HG03135 (cell line): ENCODE measurements at regions not wholly inside any gene's neighbourhood (a gene's known extent, or its start where the extent isn't known, plus 50 kb on each side); places are given as distances from the start of the nearest gene placed in this dataset.
"Not testable (repeated sequence)": the region's sequence is repeated elsewhere in the genome, so short reads cannot be mapped to it uniquely, and the experiment has no call there.

ENCODE experiments used
- ATAC-seq: cut with Tn5 transposase; IDR thresholded peaks from one replicate; pipeline ENCODE4 v1.9.1; 2021; ENCODE audit warnings: mild to moderate bottlenecking, moderate library complexity; ENCODE audit not compliant: unreplicated experiment

DNA sequence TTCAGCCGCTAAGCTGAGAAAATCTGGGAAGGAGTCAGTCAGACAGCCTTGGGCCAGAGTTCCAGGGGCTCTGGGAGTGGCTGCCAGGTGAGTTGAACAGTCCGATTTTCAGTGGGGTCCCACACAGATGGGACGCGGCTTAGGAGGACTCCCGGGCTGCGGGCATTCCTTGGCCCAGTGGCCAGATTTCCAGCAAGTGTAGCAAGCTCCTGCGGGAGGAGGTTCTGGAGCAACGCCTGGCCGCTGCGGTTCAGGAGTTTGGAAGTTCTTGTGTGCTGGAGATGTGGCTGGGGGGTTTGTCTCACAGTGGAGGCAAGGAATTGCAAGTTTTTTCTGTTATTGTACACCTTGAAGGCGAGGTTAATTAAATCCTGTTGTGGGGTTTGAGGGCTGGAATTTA is 1020.1 kb upstream of the MANEA start:
- not testable (repeated sequence) for ATAC-seq

- no peak for ATAC-seq
Observed at GRCh38 chr6:94548201-94548600, 1029.1 kb upstream of the MANEA start.

- no peak for ATAC-seq
Observed at GRCh38 chr6:94535798-94536197, 1041.5 kb upstream of the MANEA start.

GRCh38 chr6:94511502-94512088 is 1065.7 kb upstream of the MANEA start:
- ATAC-seq = no peak

DNA sequence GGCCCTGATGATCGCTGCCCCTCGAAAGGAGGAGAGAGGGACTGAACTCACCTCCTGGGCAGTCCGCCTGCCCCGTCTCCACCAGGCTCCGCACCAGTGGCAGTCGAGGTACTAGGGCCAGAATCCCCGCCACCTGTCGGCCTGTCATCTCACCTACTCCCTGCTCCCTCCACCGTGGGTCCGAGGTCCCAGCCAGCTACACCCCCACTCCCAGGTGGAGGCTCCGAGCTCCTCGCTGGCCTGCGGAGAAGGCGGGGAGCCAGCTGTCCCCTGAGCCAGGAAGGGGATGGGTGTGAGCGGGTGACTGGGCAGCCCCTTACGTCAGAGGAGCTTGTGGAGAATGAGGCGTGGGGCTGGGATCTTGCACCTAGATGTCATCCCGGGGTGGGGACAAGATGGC is 1066.5 kb upstream of the MANEA start:
- ATAC-seq = no peak

- ATAC-seq = no peak
Observed at GRCh38 chr6:94501516-94501915, 1075.8 kb upstream of the MANEA start.

GRCh38 chr6:94498099-94498498 is 1078.7 kb upstream of the EPHA7 start:
- no peak for ATAC-seq

DNA sequence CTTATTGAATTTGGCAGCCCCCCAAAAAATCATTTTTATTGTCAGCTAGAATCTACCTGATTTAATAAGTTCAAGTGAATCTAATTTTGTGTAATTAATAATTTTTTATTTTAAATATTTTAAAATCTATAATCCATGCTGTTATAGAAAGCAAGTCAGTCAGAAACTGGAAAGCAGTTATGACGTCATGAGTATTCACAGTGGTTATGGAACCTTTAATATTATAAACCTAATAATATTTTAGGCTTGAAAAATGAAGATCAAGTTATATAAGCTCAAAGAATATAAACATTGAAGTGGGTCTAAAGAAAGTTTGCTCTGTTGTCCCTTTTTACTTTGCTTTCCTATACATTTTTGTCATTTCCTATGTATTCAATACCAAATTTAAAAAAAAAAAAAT is 1075.1 kb upstream of the EPHA7 start:
- ATAC-seq = no peak

DNA sequence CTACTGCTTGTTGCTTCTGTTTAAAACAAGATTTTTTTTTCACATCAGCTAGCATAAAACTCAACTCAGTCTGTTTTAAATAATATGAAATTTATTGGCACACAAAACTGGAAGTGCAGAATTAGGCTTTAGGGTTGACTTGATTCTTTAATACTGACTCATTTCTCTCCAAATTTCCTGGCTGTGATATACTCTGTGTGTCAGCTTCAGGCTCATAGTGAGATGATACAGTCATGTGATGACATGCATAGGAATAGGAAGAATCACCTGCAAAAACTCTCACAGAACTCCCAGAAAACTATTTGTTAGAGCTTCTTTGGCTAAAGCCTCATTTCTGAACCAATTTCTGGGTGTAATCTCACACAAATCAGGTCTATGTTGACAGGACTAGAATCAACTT is 1068.0 kb upstream of the EPHA7 start:
- no peak for ATAC-seq

DNA sequence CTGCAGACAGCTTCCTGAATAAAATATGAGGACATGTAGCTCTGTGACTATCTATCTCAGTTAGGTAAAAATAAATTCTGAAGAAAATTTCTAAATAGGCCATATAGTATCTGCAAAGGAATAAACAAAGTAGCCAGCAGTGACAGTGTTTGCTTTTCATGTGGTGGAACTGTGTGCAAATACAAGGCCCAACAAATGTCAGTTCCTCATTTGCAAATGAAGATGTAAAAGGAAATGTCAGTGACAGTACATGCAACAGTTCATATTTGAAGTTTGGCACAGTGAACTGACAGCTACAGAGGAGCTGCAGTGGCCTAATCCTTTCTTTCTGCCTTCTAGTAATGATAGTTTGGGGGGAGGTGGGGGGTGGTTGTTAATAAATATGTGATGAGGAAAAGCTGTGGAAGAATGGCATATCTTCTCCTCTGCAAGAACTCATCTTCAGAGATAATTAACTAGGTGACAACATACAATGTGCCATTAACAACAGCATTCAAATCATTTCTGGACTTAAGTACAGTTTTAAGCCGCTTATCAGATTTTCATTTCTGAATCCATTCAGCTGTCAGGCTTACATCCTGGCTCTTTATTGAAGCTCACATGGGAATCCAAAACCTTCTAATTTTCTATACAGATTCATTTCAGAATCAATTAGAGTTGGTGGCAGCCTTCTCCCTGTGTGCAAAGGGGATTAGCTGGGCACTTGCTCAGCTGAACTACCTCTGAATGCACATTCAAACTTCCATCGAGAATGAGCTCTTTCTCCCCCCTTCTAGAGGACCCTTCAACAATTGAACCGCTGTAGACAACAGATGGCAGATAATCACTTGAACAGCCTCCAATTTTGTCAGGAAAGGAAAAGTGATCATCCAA is 1059.0 kb upstream of the EPHA7 start:
- no peak for ATAC-seq

GRCh38 chr6:94468830-94469229 is 1049.5 kb upstream of the EPHA7 start:
- ATAC-seq = no peak

DNA sequence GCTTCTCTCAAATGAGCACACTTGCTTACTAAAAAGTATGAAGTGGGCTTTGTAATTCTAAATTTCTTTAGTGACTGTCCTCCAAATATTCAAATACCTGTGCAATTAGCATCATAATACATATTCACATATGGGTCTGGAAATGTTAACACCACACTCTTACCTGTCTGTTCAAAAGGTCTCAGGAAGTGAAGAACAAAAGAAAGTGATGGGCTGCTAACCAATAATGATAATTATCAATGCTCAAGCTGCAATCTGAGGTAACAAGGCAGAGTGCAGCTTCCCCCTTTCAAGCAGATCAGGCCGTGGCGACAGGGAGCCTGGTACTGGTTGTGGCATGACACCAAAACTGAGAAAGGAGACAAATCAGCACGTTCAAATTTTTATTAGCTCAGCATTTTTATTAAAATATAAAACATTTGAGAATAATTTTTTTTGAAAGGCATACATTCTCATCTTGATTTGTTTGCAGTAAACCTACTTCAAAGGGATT is 1044.7 kb upstream of the EPHA7 start:
- no peak for ATAC-seq

DNA sequence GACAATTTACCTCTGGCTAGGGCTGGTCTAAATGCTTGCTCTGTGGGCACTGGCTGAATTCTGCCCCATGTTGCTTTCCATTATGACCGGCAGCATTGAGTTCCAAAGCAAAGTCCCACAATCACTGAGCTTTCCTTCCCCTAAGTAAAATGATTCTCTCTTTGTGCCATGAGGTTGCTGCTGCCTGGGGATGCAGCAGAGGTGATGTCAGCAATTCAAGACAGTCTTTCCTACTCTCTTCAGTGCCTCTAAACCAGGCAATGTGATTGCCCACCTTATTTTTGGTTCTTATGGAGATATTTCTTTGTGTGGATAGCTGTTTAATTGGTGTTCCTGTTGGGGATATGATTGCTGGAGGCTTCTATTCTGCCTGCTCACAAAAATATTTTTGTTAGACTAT is 1043.9 kb upstream of the EPHA7 start:
- ATAC-seq = no peak

DNA sequence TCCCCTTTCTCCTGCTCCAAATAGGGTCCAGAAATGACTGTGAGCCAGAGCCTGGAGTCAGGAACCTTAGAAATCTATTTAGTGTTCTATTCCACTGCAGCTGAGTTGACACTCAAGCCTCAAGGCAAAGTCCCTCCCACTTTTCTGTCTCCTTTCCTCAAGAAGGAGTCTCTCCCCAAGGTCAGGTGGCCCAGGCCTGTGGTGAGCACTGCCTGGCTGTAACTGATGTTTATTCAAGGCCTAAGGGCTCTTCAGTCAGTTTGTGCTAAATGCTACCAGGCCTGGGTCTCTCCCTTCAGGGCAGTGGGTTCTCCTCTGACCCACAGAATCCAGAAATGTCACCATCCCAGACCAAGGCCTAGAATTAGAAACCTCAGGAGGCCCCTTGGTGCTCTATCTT is 1042.9 kb upstream of the EPHA7 start:
- ATAC-seq = no peak

- no peak for ATAC-seq
Observed at GRCh38 chr6:94456266-94456665, 1036.9 kb upstream of the EPHA7 start.

DNA sequence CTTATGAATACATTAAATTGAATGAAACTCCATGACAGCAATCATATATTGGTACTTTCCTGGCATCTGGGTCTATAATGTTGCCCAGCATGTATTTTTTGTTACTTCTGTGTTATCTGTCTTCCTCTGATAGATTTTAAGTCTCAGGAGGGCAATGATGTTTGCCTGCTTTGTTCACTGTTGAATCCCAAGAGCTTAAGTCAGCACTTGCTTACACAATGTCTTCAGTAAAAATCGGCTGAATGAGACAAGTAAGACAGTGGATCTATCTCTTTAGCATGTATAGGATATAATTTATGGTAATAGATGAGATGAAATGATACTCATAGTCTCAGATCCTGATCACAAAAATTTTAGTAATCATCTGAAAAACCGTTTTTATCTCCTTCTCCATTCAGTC is 1034.9 kb upstream of the EPHA7 start:
- ATAC-seq = no peak

DNA sequence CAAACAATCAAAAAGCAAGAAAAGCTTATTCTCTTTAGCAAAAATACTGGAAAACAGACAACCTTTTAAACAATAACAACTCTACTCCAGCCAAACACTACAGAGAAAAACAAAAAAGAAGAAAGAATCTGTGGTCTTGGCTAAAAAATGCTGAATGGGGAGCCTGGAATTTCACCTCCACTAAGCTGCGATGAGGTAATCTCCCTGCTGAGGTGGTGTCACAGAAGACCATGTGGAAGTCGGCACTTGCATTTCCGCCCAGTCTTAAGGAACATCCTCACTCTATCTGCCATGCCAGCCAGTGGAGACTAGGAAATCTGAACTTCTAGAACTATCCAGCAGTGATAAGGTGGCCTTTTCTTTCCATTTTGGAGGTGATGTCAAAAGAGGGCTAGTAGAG is 1026.8 kb upstream of the EPHA7 start:
- ATAC-seq = no peak

DNA sequence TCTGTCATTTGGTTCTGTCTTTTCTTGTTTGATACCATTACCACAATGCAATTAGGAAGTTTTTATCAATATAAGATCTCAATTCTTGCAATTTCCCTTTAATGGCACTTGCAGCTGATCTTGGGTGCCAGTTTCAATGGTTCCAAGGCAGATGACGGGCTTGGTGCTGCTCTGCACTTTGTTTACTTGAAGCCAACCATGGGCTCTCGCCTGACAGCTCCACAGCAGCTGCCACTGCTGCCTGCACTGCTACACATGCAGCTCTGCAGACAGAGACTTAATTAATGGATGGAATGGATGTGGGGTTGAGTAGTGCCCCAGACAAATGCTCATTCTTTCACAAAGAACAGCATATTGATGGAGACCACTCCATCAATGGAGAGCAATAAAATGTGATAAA is 1024.3 kb upstream of the EPHA7 start:
- ATAC-seq = no peak

DNA sequence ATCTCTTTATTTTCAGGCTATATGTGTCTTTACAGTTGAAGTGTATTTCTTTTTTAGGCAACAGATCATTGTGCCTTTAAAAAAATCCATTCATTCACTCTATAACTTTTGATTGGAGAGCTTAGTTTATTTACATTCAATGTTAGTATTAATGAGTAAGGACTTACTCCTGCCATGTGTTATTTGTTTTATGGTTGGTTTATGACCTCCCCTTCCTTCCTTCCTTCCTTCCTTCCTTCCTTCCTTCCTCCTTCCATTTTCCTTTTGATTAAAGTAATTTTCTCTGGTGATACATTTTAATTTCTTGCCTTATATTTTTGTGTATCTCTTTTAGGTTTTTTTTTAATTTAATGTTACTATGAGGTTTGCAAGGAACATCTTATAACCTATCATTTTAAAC is 1005.3 kb upstream of the EPHA7 start:
- no peak for ATAC-seq

DNA sequence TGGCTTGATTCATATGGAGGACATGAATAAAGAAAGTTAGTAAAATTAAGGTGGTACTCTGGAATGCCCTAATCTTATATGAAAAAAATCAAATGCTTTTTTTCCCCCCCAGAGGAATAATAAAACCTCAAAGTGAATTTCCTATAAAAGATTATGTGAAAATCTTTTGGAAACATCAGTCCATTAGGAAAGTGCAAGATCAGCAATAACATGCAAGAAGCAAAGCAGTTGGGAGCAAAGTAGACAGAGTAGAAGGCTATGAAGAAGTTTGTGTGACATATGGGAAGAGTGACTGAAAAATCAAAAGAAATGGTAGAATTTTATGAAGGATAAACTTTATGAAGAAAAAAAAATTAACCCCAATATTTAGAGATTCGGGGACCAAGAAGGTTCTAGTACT is 998.0 kb upstream of the EPHA7 start:
- ATAC-seq = no peak

- no peak for ATAC-seq
Observed at GRCh38 chr6:94414041-94414440, 994.7 kb upstream of the EPHA7 start.

DNA sequence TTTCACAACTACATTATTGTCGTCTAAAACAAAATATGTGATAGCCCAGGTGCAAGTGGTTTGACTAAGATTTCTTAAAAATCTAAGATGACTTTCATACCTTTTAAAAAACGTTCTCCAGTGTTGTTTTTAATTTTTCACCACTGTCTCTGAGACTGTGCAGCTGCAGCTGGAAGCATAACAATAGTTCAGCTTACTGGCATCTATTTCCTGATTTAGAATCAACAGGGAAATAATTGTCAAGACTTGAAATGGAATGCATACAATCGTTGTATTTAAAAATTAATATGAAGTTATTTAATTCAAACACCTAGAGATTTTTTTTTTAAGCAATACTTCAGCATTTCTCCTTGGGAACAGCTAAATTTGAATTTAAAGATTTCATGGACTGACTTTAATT is 982.0 kb upstream of the EPHA7 start:
- no peak for ATAC-seq

GRCh38 chr6:94394822-94395221 is 975.5 kb upstream of the EPHA7 start:
- ATAC-seq = no peak
